ACHN (cell line): ENCODE measurements at regions not wholly inside any gene's neighbourhood (a gene's known extent, or its start where the extent isn't known, plus 50 kb on each side); places are given as distances from the start of the nearest gene placed in this dataset.
"Not testable (repeated sequence)": the region's sequence is repeated elsewhere in the genome, so short reads cannot be mapped to it uniquely, and the experiment has no call there.

ENCODE experiments used
- DNase-seq: peaks from one replicate; pipeline ENCODE4 v3.0.0-alpha.2; 2015
- in situ Hi-C: cut with HindIII; loops from 2 replicates; pipeline ENCODE4 v1.10.0; 2017; ENCODE audit warnings: low sequenced_read_pairs, low pct_ligation_motif_present, low pct_unique_long_range_greater_than_20kb

DNA sequence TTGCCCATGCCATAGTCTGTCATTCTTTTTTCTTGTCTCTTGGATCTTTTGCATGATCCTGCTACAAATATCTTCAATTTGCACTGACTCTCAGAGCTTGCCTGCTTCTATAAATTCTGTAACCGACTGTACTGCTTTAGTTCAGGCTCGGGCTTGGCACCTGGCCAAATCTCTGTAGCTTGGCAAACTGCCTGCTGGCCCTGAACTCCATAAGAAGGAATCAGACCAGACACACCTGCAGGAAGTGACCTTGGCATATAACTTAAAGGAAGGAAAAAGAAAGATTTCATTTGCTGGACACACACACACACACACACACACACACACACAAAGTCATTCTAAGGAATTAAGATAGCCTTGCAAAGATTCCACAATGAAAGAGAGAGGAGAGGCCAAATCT is 291.2 kb upstream of the DDX18 start:
- in situ Hi-C loops, result no loop called here
- DNase-seq, result no peak

DNA sequence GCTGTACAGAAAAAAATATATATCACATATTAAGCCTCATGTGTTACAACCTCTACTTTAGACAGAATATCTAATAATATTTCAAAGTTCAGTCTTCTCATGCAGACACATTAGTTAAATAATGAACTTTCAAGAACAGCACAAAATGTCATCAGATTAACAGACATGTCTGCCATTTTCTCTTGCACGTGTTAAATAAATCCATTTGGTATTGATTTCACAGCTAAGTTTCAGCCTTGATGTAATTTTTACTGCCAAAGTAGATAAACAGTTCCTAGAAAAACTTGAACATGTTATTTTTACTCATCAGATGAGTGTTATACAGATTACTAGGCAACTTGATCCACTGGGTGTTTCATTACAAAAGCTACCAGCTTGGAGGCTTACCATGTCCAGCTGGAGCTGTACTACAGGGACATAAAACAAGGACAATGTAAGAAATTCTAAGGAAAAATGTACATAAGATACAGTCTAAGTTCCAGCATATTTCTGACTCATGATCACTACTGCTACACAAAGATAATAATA is 290.7 kb upstream of the DDX18 start:
- no peak for DNase-seq
- in situ Hi-C loops, result no loop called here

DNA sequence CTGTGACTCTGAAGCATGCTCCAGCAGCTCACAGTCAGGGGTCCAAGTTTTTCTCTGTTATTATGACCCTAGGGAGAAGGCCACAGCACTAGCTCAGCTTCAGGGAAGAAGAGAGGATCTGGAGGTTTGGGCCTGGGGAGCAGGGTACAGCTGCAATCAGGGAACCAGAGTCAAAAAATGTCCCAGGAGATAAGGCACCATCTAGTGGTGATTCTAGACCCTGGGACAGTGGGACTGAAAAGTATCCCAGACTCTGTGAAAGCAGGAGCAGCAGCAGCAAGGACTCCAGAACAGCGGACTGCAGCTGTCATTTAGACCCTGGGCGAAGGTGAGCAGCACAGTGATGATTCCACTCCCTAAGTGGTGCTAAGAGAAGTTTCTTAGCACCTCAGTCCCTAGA is 278.4 kb upstream of the DDX18 start:
- in situ Hi-C loops, result no loop called here

DNA sequence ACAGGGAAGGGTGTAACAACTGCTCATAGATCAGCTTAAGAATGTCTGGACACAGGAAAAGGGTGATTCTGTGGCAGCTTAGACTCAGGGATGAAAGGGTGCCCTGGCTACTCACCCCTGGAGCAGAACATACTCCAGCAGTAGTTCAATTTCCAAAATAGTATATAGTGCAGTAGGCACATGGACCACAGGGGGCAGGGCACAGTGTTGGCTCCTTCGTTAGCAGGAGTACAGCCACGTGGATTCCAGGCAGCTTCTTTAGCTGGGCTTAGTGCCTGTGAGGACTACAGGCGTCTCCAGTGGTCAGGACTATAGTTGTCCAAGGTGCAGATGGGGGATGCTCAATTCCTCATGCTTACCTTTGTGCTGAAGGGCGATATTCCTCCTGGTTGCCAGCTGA is 277.5 kb upstream of the DDX18 start:
- in situ Hi-C loops, result no loop called here

More for the DNA sequence above, 278.4 kb upstream of the DDX18 start:
- DNase-seq, result peak; percentile 19

DNA sequence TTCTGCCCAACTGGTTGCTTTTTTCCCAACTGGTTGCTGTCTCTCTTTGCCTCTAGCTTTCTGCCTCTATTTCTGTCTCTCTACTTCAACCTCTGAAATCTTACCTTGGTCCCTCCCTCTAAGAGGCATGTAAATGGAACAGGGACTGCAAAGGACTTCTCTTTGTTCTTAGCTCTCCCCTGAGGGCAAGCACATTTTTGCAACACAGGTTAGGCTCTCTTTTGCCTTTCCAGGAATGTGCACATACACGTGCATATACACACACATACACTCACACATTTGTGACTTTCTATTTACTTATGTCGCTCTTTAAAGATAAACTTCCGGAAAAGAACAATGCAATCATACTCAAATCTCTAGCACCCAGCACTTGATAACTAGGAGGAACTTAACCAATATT is 262.6 kb upstream of the DDX18 start:
- DNase-seq, result no peak
- in situ Hi-C loops, result no loop called here

More for the DNA sequence above, 277.5 kb upstream of the DDX18 start:
- no peak for DNase-seq

DNA sequence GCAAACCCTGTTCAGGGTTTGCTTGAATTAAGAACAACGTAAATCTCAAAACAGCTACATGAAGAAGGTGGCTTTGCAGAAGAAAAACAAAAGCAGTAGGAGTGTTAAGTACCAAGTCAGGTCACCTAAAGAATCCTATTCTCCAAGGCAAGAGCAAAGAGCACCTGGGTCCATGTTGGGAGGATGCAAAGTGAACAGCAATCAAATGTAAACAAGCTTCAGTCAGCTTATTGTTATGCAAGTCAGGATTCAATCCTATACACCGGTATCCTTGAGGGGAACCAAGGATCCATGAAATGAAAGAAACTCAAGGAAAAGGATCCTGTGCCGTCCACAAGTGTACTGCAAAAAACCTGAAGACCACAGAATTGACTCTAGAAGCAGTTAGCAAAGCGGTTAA is 261.0 kb upstream of the DDX18 start:
- in situ Hi-C loops, result no loop called here
- no peak for DNase-seq

DNA sequence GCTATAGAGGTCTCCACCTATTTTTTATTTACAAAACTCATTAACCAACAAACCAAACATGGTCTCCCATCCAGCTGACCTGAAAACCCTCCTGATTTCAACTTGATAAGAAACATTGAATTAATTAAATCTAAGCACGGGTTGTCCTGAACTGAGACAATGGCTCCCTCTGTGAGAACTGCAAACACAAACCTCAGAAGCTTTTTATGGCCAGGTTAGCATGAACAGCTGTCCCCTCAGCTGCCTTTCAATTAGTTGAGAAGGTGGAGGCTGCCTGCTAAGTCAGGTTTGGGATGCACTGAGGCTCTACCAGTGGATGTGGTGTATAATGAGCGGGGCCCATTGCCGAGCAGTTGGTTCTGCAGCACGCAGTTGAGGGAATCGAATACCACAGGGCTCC is 258.5 kb upstream of the DDX18 start:
- DNase-seq, result no peak
- in situ Hi-C loops, result no loop called here

DNA sequence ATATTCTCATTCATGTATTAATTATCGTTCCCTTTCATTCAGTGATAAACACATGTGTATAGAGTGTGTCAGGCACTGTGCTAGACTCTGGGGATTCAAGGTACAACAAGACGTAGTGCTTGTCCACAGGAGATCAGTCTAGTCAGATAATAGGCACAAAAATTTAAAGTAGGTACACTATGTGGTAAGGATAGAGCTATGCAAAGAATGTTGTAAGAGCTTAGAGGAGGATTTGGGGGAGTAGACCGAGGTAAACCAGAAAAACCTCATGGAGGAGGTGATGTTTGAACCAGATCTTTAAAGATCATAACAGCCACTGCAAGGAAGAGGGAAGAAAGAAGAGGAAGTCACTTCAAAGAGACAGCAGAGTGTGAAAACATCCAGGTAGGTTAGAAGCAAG is 256.9 kb upstream of the DDX18 start:
- in situ Hi-C loops, result no loop called here
- DNase-seq, result no peak

DNA sequence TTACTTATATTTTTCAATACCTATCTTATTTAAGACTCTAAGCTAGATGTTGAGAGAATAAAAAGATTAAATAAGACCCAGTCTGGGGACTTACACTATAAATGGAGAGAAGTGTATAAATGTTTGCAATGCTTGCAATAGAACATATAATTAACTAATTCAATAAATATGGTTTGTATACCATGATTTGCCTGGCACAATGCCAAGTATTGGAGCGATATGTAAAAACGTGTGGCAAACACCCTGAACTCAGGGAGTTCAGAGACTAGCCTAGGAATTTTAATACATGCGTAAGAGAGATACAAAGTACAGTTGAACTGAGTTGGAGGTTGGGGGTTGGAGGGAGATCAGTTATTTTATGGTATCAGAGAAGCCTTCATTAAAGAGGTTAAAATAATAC is 251.8 kb upstream of the DDX18 start:
- in situ Hi-C loops, result no loop called here
- no peak for DNase-seq

DNA sequence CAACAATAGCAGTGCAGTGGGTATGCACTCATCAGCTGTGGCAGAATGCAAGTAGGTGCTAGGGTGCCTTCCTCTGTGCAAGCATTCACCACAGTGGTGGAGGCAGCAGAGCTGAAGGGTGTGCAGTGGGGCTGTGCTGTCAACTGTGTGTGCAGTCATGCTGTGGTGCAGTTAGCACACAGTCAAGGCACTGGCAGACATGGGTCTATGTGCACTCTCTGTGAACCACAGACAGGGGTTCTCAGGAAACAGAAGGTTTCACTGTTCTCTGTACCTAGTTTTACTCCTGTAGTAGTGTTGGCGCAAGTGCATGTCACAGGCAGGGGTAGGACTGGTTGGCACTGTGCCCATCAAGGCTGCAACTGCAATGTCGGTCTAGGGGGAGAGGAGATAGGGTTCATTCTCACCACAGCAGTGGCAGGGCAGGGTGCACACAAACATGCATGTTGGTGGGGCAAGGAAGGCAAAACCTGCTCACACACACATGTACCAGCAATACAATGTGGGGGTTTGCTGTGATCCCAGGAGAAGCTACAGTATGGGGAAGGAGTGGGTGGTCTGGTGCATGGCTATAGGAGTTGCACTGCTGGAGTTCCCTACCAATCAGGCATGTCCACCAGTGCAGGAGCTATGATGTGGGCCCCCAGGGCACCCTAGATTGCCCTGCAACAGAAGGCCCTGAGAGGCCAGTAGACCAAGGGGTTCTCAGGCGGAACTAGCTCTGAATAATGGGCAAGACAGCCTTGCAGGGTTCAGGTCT is 242.7 kb upstream of the DDX18 start:
- in situ Hi-C loops, result no loop called here
- no peak for DNase-seq

DNA sequence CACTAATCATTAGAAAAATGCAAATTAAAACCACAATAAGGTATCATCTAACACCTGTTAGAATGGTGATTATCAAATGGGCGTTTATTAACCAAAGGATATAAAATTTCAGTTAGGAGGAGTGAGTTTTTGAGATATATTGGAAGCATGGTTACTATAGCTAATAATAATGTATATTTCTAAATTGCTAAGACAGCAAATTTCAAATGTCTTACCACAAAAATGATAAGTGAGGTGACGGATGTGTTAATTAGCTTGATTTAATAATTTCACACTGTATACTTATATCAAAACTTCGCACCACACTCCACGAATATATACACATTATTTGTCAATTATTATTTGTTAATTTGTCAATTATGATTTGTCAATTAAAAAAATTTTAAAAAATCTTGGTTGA is 227.2 kb upstream of the DDX18 start:
- DNase-seq, result no peak

DNA sequence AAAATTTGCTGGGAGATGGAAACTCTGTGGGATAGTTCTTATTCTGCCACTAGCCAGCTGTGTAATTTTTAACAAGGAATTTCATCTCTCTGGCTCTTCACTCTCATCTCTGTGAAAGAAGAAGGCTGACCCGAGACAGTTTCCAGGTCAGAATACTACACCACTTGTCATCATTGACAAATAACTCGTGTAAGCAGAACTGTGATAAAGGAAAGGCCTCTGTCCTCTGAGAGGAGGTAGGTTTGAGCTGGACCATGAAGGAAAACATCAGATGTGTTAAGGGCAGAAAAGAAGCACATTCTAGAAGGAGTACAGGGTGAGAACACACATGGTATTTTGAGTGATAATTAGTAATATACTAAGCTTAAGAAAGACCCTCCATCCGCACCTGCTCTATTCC is 211.4 kb upstream of the DDX18 start:
- in situ Hi-C loops, result no loop called here
- DNase-seq, result no peak

More for the DNA sequence above, 227.2 kb upstream of the DDX18 start:
- in situ Hi-C loops, result no loop called here

DNA sequence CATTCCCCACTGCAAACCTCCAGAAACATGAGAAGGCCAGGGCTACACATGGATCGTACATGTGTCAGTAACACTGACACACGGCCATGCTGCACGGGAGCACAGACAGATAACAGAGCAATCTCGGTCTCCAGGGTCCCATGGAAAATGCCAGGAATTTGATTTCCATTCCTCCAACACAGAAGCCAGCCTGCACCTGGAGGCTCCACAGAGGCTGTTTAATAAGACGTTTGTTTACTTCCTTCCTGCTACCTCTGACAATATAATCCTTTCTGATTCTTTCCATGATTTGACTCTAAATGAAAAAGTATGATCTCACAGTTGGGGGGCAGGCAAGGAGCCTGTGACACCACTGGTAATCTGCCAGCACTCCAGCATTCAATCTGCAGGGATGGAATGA is 210.9 kb upstream of the DDX18 start:
- DNase-seq, result no peak
- in situ Hi-C loops, result no loop called here

DNA sequence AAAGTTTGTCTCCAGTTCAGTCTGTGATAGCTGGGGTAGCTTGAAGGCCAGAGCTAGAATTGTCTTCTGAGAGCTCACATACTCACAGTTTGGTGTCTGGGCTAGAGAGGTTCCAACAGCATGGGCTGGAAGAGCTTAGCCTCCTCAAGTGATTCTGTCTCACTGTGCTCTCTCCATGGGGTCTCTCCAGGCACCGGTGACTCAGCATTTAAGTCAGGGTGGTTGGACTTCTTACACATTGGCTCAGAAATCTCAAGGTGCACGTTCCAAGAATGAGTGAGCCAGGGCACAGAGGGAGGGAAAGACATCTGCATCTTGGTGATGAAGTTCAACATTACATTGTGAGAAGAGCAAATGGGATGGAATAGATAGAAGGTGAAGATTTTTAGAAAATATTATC is 207.3 kb upstream of the DDX18 start:
- in situ Hi-C loops, result no loop called here
- no peak for DNase-seq

DNA sequence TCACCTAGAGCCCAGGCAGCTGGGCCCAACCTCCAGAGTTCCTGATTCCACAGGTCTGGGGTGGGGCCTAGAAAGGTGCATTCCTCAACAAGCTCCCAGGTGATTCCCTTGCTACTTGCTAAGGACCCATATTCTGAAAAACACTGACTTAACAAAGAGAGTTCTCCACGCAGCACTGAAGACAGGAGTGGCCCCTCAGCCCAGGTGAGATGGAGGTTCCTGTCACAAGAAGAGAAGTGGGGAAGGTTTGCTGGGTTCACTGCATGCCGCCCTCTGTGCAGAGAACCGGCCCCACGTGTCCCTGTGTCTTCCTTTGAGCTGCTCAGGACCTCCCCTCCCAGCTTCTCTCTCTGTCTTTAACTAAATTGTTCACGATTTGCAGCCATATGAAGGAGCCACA is 201.4 kb upstream of the DDX18 start:
- DNase-seq, result no peak
- in situ Hi-C loops, result no loop called here

DNA sequence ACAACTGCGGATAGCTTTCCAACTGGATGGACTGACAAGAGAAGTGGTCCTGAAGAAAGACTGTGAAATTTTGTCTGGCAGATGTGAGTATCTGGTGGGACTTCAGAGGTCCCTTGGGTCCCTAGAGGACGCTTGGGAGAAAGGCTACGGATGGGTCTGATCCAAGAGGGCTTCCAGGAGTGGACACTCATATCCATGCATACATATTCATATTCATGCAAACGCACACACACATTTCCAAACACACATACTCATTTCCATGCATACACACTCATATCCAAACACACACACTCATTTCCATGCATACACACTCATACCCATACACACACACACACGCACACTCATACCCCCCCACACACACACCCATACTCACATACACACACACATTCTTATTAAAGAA is 200.2 kb upstream of the DDX18 start:
- in situ Hi-C loops, result no loop called here
- no peak for DNase-seq

DNA sequence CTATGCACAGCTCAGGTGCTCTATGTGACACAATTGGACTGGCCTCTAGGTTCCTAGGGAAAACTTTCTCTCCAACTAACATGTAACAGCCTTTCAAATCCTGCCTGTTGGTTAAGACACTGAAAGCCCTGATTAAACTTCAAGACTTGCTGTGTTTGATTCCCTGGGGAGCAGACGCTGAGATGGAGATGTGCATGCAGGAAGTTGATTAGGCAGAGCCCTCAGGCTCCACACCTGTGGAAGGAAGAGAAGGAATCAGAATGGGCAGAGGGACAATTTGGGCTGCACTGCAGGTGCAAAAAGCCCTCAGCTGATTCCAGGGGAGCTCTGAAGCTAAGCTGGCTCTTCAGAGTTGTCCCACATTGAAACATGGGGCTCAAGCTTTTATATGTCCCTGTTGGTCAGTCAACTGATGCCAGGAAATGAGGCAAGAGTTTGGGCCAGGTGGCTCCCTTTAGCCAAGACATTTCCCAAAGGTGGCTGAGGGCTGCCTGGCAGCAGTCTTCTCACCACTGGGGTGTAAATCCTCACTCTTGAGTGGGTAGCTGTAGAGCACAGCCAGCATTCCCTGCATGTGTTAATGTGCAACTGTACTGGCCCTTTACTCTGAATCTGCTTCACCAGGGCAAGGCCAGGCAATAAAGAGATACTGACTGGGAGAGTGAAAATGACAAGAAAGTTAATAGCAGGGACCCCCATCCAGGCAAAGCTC is 199.5 kb upstream of the DDX18 start:
- in situ Hi-C loops, result no loop called here
- no peak for DNase-seq

DNA sequence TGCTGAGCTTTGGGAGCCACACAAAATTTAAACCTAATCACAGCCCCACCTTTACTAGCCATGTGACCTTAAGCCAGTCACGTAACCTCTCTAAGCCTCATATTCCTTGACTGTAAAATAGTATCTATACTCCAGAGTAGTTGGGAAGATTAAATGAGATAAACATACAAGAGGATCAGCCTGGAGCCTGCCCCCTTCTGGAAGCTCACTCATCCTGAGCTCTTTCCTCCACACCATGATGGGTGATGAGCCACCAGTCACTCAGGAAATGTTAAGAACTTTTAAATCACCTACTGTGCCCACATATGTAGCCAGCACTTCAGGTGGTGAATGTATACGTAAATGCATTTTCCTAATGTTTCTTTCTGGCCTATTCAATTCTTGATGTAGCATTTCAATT is 195.9 kb upstream of the DDX18 start:
- in situ Hi-C loops, result no loop called here
- no peak for DNase-seq

DNA sequence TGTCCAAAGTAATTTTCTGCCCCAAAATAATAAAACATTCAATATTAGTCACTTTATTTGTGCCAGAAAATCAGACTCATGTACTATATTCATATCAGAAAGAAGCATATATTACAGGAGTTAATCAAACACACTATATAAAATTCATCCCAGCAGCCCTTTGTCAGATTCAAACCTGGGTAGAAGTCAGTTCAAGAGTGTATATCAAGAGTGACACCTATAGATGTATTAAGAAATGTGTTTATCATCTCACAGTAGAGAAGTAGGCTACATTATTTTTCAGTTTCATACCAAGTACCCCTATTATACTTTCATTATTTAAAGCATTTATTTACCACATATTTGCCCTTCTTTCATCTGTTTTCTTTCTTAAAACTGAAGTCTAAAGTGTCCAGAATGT is 193.2 kb upstream of the DDX18 start:
- DNase-seq, result no peak
- in situ Hi-C loops, result no loop called here

DNA sequence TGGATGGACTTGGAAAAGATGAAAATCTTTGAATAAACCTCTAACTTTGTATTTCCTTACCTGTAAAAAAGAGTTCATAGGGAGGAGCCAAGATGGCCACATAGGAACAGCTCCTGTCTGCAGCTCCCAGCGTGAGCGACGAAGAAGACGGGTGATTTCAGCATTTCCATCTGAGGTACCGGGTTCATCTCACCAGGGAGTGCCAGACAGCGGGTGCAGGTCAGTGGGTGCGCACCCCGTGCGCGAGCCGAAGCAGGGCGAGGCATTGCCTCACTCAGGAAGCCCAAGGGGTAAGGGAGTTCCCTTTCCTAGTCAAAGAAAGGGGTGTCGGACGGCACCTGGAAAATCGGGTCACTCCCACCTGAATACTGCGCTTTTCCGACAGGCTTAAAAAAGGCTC is 191.3 kb upstream of the DDX18 start:
- in situ Hi-C loops, DNase-seq: not testable (repeated sequence)
